ENCODE measurements at regions not wholly inside any gene's neighbourhood (a gene's known extent, or its start where the extent isn't known, plus 50 kb on each side); places are given as distances from the start of the nearest gene placed in this dataset.
"Not testable (repeated sequence)": the region's sequence is repeated elsewhere in the genome, so short reads cannot be mapped to it uniquely, and the experiment has no call there.

DNA sequence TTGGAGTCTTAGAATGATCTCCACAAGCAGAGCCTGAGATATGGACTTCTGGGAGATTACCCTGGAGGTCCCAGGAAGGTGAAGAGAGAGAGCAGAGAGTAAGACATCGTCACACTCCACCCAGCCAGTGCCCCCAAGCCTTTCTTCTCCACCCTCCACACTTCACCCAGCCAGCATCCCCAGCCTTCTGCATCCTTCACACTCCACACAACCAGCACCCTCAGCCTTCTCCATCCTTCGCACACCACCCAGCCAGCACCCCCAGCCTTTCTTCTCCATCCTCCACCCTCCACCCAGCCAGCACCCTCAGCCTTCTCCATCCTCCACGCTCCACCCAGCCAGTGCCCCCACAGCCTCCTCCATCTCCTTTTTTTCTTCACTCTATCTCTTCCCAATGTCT, 603.9 kb upstream of the B3GAT1 start:
- ATAC-seq (no peak), DNase-seq (ENCODE audit: low spot score) (no peak)

DNA sequence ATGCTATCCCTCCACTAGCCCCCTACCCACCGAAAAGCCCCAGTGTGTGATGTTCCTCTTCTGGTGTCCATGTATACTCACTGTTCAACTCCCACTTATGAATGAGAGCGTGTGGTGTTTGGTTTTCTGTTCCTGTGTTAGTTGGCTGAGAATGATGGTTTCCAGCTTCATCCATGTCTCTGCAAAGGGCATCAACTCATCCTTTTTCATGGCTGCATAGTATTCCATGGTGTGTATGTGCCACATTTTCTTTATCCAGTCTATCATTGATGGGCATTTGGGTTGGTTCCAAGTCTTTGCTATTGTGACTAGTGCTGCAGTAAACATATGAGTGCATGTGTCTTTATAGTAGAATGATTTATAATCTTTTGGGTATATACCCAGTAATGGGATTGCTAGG, 599.3 kb upstream of the B3GAT1 start:
- not testable (repeated sequence) for DNase-seq (ENCODE audit: low spot score); ATAC-seq

GRCh38 chr11:135009125-135009524, 597.1 kb upstream of the B3GAT1 start:
- DNase-seq (ENCODE audit: low spot score) (no peak), ATAC-seq (no peak)

DNA sequence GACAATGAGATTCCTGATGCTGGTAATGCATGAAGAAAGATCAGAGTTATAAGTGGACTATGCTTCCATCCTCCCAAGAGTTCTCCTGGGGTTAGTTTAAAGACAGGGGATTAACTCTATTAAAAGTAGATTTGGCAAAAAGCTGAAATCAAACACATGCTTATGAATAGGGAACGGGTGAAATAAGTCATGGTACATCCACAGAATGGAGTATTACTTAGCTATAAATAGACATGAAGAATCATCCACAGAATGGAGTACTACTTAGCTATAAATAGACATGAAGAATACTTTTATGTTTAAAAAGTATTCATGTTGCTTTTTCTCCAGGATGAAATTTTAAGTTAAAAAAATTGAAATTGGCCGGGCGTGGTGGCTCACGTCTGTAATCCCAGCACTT, 596.4 kb upstream of the B3GAT1 start:
- DNase-seq (ENCODE audit: low spot score) (no peak), ATAC-seq (no peak)

GRCh38 chr11:135008001-135008405, 596.0 kb upstream of the B3GAT1 start:
- DNase-seq (ENCODE audit: low spot score) (no peak), ATAC-seq (peak; percentile 49)

GRCh38 chr11:135006800-135007199, 594.8 kb upstream of the B3GAT1 start:
- DNase-seq (ENCODE audit: low spot score) (no peak), ATAC-seq (no peak)

- ATAC-seq, result no peak
- no peak for DNase-seq (ENCODE audit: low spot score)
Observed at GRCh38 chr11:135004495-135004894, 592.5 kb upstream of the B3GAT1 start.

DNA sequence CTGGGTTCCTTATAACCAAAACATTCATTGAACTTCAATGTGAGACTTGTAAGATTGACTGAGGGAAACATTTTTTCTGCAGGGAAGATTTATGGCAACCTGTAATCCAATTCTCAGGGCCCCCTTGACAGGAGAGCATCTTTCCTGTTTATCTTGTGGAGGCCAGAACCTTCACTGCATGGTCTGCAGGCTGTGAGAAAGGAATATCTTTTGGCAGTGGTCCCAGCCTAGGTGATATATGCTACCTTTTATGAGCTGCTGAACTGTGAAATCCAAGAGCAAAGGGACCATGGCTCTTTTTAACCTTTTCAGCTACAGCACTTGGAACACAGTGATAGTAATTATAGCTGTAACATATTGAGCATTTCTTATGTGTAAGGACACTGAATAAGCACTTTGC, 590.2 kb upstream of the B3GAT1 start:
- ATAC-seq, result no peak
- DNase-seq (ENCODE audit: low spot score), result no peak

- ATAC-seq (no peak), DNase-seq (ENCODE audit: low spot score) (no peak)
Observed at GRCh38 chr11:135001581-135001980, 589.5 kb upstream of the B3GAT1 start.

GRCh38 chr11:135001065-135001464, 589.0 kb upstream of the B3GAT1 start:
- DNase-seq (ENCODE audit: low spot score); ATAC-seq: not testable (repeated sequence)

DNA sequence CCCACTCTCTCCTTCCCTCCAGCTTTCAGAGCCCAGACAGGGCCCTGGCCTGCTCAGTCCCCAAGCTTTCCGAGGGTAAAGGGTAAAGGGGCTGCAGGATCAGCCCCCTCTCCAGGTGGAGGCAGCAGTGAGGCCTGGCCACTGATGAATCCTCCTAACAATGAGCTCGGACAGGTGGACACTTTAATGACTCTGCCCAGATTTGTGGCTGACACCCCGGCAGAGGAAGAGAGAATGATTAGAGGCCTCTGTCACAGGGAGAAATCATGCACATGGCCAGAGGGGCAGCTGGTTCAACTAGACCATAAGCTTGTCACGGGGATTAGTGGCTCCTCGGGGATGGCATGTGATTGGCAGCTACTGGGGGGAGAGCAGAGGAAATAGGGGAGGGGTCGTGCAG, 587.5 kb upstream of the B3GAT1 start:
- DNase-seq (ENCODE audit: low spot score) (no peak), ATAC-seq (no peak)

- ATAC-seq (no peak), DNase-seq (ENCODE audit: low spot score) (no peak)
Observed at GRCh38 chr11:134997652-134998320, 585.7 kb upstream of the B3GAT1 start.

GRCh38 chr11:134995741-134996140, 583.7 kb upstream of the B3GAT1 start:
- ATAC-seq, result no peak
- no peak for DNase-seq (ENCODE audit: low spot score)

DNA sequence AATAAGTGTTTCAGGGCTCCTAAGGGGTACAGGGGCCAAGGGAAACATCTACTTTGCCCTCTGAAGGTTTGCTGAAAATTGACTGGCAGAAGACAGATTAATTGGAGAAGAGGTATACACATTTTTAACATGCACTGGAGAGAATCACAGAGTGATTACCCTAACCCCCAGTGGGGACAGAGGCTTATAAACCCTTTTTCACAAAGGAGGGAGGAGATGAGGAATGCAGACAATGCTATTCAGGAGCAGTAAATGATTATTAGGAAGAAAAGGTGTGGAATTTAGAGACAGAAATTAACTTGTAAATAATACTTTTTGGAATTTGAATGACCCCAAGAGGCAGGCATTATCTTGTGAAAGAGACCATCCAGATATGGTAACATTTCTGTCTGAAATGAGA, 582.4 kb upstream of the B3GAT1 start:
- DNase-seq (ENCODE audit: low spot score) (no peak), ATAC-seq (no peak)

- no peak for ATAC-seq
Observed at GRCh38 chr11:134993691-134994243, 581.7 kb upstream of the B3GAT1 start.

GRCh38 chr11:134992981-134993380, 580.9 kb upstream of the B3GAT1 start:
- ATAC-seq, result no peak
- DNase-seq (ENCODE audit: low spot score), result no peak

More at GRCh38 chr11:134993691-134994243, 581.7 kb upstream of the B3GAT1 start:
- DNase-seq (ENCODE audit: low spot score), result no peak

- DNase-seq (ENCODE audit: low spot score) (no peak), ATAC-seq (no peak)
Observed at GRCh38 chr11:134988495-134988894, 576.5 kb upstream of the B3GAT1 start.

- ATAC-seq (no peak), DNase-seq (ENCODE audit: low spot score) (no peak)
Observed at GRCh38 chr11:134987822-134988221, 575.8 kb upstream of the B3GAT1 start.

- ATAC-seq (no peak), DNase-seq (ENCODE audit: low spot score) (no peak)
Observed at GRCh38 chr11:134987223-134987768, 575.3 kb upstream of the B3GAT1 start.

- no peak for DNase-seq (ENCODE audit: low spot score)
- no peak for ATAC-seq
Observed at GRCh38 chr11:134984421-134984820, 572.4 kb upstream of the B3GAT1 start.

GRCh38 chr11:134982432-134982831, 570.4 kb upstream of the B3GAT1 start:
- not testable (repeated sequence) for ATAC-seq

GRCh38 chr11:134981835-134982234, 569.8 kb upstream of the B3GAT1 start:
- ATAC-seq (no peak), DNase-seq (ENCODE audit: low spot score) (no peak)

More at GRCh38 chr11:134982432-134982831, 570.4 kb upstream of the B3GAT1 start:
- not testable (repeated sequence) for DNase-seq (ENCODE audit: low spot score)

All from left lobe of liver (tissue), 2 donors.